ENCODE measurements at regions not wholly inside any gene's neighbourhood (a gene's known extent, or its start where the extent isn't known, plus 50 kb on each side); places are given as distances from the start of the nearest gene placed in this dataset.

DNA sequence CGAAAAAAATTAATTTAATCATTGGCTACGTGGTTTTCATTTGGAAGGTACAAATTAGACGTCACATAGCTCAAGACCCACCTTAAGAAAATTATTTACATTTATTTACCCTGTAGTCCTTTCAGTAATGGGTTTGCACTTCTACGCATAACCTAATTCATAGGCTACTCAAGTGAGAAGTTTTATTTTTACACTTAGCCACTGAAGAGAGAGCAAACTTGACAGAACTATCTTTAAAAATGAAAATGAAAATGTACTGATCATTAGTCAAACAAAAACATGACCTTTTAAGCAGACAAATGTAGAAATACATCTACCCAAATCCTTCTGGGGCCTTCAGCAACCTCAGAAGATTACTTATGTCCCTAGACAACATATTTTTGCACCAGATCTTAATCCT is 269.4 kb upstream of the TTC14 start (continued):
- TF ChIP-seq, protein P1, sequence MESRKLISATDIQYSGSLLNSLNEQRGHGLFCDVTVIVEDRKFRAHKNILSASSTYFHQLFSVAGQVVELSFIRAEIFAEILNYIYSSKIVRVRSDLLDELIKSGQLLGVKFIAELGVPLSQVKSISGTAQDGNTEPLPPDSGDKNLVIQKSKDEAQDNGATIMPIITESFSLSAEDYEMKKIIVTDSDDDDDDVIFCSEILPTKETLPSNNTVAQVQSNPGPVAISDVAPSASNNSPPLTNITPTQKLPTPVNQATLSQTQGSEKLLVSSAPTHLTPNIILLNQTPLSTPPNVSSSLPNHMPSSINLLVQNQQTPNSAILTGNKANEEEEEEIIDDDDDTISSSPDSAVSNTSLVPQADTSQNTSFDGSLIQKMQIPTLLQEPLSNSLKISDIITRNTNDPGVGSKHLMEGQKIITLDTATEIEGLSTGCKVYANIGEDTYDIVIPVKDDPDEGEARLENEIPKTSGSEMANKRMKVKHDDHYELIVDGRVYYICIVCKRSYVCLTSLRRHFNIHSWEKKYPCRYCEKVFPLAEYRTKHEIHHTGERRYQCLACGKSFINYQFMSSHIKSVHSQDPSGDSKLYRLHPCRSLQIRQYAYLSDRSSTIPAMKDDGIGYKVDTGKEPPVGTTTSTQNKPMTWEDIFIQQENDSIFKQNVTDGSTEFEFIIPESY (IDR thresholded peaks at IDR 0.05; ENCODE audit: borderline replicate concordance, low read depth) = no peak
- TF ChIP-seq JUND (IDR thresholded peaks at IDR 0.05) (no peak), RXRA (IDR thresholded peaks at IDR 0.05; ENCODE audit: borderline replicate concordance, low read depth) (no peak), POLR2AphosphoS5 (IDR thresholded peaks at IDR 0.05; ENCODE audit: low read depth, low read length) (no peak), SMC3 (IDR thresholded peaks at IDR 0.05; ENCODE audit: low read depth, low read length) (no peak)

DNA sequence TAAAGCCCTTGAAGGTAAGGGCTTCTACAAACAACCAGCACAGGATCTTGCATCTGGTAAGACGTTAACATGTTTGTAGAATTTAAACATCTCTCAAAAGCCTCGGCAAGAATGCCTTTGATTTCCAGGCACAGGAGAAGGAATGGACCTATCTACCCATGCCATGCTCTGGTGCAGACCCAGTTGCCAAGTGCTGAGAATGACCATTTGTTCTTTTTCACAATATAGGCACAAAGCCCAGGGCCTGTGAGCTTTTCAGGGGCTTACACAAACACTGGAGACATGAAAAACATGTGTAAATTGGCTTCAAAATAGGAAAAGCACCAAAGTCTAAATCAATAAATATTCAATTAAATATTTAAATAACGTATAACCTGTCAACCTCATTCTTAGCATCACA is 266.9 kb upstream of the TTC14 start:
- Histone ChIP-seq H3K9ac (no peak overlapping the region), H3K9me2 (no peaks in the 10 kb centered on the region), H3K27me3 (ENCODE audit: insufficient read depth) (no peaks in the 10 kb centered on the region), H2AFZ (ENCODE audit: low read depth) (no peak overlapping the region), H3K9me3 (no peaks in the 10 kb centered on the region), H3K27ac (ENCODE audit: low read depth in 2 of 2, low read length in 1 of 2) (no peak overlapping the region), H3K4me1 (ENCODE audit: control insufficient read depth in 1 of 2, insufficient read depth in 2 of 2, low read depth in 1 of 2, low read length in 1 of 2) (no peaks in the 10 kb centered on the region), H3K4me2 (no peak overlapping the region), H3K4me3 (ENCODE audit: low read depth in 2 of 2, low read length in 1 of 2) (no peak overlapping the region), H3K79me2 (ENCODE audit: insufficient read depth) (no peaks in the 10 kb centered on the region), H3F3A (replicated peaks; ENCODE audit: insufficient read depth) (no peaks in the 10 kb centered on the region), H4K20me1 (ENCODE audit: insufficient read depth) (no peaks in the 10 kb centered on the region), H3K36me3 (replicated peaks in 1 of 2; ENCODE audit: control insufficient read depth in 1 of 2, insufficient read depth in 2 of 2, low read length in 1 of 2) (no peaks in the 10 kb centered on the region)
- ChIA-PET POLR2A (no interaction called here), CTCF (no interaction called here)
- TF ChIP-seq MXI1 (IDR thresholded peaks at IDR 0.05; ENCODE audit: low read depth, low read length) = no peak
- TF ChIP-seq, protein P1 (IDR thresholded peaks at IDR 0.05; ENCODE audit: borderline replicate concordance, low read depth) = no peak
- TF ChIP-seq RFX5 (IDR thresholded peaks at IDR 0.05; ENCODE audit: low read length) = no peak
- TF ChIP-seq SIN3A (IDR thresholded peaks at IDR 0.05; ENCODE audit: borderline replicate concordance, low read depth, low read length) = no peak
- no peak for TF ChIP-seq YY1 (IDR thresholded peaks at IDR 0.05; ENCODE audit: low read depth)
- TF ChIP-seq TEAD4 (IDR thresholded peaks at IDR 0.05; ENCODE audit: borderline replicate concordance, insufficient read depth) = no peak
- no peak for TF ChIP-seq NRF1 (IDR thresholded peaks at IDR 0.05; ENCODE audit: low read depth, low read length)
- no peak for TF ChIP-seq GABPA (IDR thresholded peaks at IDR 0.05; ENCODE audit: low read depth)
- TF ChIP-seq FOXJ3 (CRISPR knock-in tag; IDR thresholded peaks at IDR 0.05) = no peak
- TF ChIP-seq GATA2 (CRISPR knock-in tag; IDR thresholded peaks at IDR 0.05) = no peak
- TF ChIP-seq POLR2AphosphoS5 (IDR thresholded peaks at IDR 0.05; ENCODE audit: low read depth, low read length) = no peak
- TF ChIP-seq, protein P2, sequence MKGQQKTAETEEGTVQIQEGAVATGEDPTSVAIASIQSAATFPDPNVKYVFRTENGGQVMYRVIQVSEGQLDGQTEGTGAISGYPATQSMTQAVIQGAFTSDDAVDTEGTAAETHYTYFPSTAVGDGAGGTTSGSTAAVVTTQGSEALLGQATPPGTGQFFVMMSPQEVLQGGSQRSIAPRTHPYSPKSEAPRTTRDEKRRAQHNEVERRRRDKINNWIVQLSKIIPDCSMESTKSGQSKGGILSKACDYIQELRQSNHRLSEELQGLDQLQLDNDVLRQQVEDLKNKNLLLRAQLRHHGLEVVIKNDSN (IDR thresholded peaks at IDR 0.05; ENCODE audit: borderline replicate concordance, low read depth) = no peak
- no peak for TF ChIP-seq TCF12 (IDR thresholded peaks at IDR 0.05)
- TF ChIP-seq MEF2A (IDR thresholded peaks at IDR 0.05; ENCODE audit: borderline replicate concordance, low read depth) = no peak
- no peak for TF ChIP-seq EZH2phosphoT487 (IDR thresholded peaks at IDR 0.05; ENCODE audit: borderline replicate concordance, low read depth)
- TF ChIP-seq, protein P3, sequence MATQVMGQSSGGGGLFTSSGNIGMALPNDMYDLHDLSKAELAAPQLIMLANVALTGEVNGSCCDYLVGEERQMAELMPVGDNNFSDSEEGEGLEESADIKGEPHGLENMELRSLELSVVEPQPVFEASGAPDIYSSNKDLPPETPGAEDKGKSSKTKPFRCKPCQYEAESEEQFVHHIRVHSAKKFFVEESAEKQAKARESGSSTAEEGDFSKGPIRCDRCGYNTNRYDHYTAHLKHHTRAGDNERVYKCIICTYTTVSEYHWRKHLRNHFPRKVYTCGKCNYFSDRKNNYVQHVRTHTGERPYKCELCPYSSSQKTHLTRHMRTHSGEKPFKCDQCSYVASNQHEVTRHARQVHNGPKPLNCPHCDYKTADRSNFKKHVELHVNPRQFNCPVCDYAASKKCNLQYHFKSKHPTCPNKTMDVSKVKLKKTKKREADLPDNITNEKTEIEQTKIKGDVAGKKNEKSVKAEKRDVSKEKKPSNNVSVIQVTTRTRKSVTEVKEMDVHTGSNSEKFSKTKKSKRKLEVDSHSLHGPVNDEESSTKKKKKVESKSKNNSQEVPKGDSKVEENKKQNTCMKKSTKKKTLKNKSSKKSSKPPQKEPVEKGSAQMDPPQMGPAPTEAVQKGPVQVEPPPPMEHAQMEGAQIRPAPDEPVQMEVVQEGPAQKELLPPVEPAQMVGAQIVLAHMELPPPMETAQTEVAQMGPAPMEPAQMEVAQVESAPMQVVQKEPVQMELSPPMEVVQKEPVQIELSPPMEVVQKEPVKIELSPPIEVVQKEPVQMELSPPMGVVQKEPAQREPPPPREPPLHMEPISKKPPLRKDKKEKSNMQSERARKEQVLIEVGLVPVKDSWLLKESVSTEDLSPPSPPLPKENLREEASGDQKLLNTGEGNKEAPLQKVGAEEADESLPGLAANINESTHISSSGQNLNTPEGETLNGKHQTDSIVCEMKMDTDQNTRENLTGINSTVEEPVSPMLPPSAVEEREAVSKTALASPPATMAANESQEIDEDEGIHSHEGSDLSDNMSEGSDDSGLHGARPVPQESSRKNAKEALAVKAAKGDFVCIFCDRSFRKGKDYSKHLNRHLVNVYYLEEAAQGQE (IDR thresholded peaks at IDR 0.05; ENCODE audit: low read depth, low read length) = no peak
- TF ChIP-seq, protein P4, sequence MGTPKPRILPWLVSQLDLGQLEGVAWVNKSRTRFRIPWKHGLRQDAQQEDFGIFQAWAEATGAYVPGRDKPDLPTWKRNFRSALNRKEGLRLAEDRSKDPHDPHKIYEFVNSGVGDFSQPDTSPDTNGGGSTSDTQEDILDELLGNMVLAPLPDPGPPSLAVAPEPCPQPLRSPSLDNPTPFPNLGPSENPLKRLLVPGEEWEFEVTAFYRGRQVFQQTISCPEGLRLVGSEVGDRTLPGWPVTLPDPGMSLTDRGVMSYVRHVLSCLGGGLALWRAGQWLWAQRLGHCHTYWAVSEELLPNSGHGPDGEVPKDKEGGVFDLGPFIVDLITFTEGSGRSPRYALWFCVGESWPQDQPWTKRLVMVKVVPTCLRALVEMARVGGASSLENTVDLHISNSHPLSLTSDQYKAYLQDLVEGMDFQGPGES (IDR thresholded peaks at IDR 0.05; ENCODE audit: low read depth, low read length) = no peak
- no peak for TF ChIP-seq FOSL2 (IDR thresholded peaks at IDR 0.05; ENCODE audit: borderline replicate concordance, low read depth)
- no peak for DNase-seq
- 23% methylated on average over 3 of the region's 3 CpGs for WGBS (ENCODE audit: low lambda C conversion rate)

Data from SK-N-SH (cell line).